Progenitor cell of endocrine pancreas (in vitro differentiated cells): ENCODE measurements at regions not wholly inside any gene's neighbourhood (a gene's known extent, or its start where the extent isn't known, plus 50 kb on each side); places are given as distances from the start of the nearest gene placed in this dataset.

Source experiments
- DNase-seq: peaks from one replicate; pipeline ENCODE4 v3.0.0; 2021; ENCODE audit warnings: low spot score; ENCODE audit not compliant: unreplicated experiment
- H3K27ac Mint-ChIP-seq: 2 replicates; pipeline ENCODE4 v1.8.0; 2021; ENCODE audit warnings: mild to moderate bottlenecking, moderate library complexity, mixed read lengths
- H3K27me3 Mint-ChIP-seq: 2 replicates; pipeline ENCODE4 v1.8.0; 2021; ENCODE audit warnings: mixed read lengths
- H3K36me3 Mint-ChIP-seq: 2 replicates; pipeline ENCODE4 v1.8.0; 2022; ENCODE audit warnings: mixed read lengths; ENCODE audit not compliant: insufficient read depth
- H3K4me1 Mint-ChIP-seq: 2 replicates; pipeline ENCODE4 v1.8.0; 2021; ENCODE audit warnings: low read depth, mixed read lengths
- H3K4me3 Mint-ChIP-seq: 2 replicates; pipeline ENCODE4 v1.8.0; 2021; ENCODE audit warnings: low read depth, mild to moderate bottlenecking, moderate library complexity, mixed read lengths
- H3K9me3 Mint-ChIP-seq: 2 replicates; pipeline ENCODE4 v1.8.0; 2021; ENCODE audit warnings: low read depth, mixed read lengths
- TF ChIP-seq, protein P1 (sequence below): fragments of 200-600 bp; sonication (generic); IDR thresholded peaks from one replicate; pipeline ENCODE4 v1.5.0; 2021; ENCODE audit warnings: antibody characterized with exemption, mild to moderate bottlenecking; ENCODE audit not compliant: unreplicated experiment

DNA sequence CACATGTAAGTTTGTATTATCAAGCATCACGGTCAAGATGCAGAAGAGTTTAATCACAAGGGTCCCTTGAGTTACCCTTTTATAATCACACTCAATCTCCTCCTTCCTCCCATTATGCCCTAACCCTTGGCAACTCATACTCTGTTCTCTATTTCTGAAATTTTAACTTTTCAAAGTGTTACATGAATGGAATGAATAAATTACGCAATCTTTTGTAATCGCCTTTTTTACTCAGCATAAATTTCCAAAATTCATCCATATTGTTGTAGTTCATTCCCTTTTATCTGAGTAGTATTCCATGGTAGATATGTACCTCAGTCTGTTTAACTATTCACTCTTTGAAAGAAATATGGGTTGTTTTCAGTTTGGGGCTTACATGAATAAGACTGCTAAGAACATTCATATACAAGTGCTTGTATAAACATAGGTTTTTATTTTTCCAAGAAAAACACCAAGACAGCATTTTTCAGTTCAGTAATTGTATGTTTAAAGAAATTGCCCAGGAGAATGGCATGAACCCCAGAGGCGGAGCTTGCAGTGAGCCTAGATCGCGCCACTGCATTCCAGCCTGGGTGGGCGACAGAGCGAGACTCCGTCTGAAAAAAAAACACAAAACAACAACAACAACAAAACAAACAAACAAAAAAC, 430.9 kb upstream of the KCNH7 start:
- no peak overlapping the region for H3K27ac Mint-ChIP-seq
- H3K4me3 Mint-ChIP-seq: no peak overlapping the region
- no peak for DNase-seq
- no peaks in the 10 kb centered on the region for H3K4me1 Mint-ChIP-seq
- peaks cover 10% of the 10 kb centered on the region for H3K9me3 Mint-ChIP-seq
- H3K36me3 Mint-ChIP-seq: no peaks in the 10 kb centered on the region
- TF ChIP-seq, protein P1, sequence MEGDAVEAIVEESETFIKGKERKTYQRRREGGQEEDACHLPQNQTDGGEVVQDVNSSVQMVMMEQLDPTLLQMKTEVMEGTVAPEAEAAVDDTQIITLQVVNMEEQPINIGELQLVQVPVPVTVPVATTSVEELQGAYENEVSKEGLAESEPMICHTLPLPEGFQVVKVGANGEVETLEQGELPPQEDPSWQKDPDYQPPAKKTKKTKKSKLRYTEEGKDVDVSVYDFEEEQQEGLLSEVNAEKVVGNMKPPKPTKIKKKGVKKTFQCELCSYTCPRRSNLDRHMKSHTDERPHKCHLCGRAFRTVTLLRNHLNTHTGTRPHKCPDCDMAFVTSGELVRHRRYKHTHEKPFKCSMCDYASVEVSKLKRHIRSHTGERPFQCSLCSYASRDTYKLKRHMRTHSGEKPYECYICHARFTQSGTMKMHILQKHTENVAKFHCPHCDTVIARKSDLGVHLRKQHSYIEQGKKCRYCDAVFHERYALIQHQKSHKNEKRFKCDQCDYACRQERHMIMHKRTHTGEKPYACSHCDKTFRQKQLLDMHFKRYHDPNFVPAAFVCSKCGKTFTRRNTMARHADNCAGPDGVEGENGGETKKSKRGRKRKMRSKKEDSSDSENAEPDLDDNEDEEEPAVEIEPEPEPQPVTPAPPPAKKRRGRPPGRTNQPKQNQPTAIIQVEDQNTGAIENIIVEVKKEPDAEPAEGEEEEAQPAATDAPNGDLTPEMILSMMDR: no peak
- no peaks in the 10 kb centered on the region for H3K27me3 Mint-ChIP-seq

DNA sequence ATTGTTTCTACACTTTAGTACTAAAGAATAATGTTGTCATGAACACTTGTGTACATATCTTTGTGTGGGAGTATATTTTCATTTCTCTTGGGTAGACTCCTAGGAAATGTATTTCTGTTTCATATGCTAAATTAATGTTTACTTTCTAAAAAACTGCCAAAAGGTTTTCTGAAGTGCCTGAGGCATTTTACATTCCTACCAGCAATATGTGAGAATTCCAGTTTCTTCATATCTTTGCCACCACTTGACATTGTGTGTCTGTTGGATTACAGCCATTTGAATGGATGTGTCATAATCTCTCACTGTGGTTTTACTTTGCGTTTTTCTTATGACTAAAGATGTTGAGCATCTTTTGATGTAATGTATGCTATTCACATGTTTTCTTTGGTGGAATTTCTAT, 428.2 kb upstream of the KCNH7 start:
- no peak for DNase-seq
- Mint-ChIP-seq H3K27me3 (no peaks in the 10 kb centered on the region), H3K4me3 (no peak overlapping the region), H3K27ac (no peak overlapping the region), H3K9me3 (no peaks in the 10 kb centered on the region), H3K36me3 (no peaks in the 10 kb centered on the region), H3K4me1 (no peaks in the 10 kb centered on the region)
- TF ChIP-seq, protein P1: no peak

DNA sequence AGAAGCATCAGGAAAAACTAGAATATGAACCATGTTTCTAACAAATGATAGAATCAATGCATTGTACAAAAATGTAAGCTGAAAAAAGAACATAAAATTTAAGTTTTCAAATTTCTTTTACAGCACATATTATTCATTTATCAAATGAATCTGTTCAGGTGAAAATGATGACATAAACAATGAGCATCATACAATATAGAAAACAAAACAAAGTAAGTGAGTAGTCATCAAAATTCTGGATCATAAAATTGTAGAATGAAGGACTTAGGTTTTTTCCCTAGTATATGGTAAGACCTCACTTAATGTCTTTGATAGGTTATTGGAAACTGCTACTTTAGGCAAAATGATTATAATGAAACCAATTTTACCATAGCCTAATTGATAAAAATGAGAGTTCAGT, 427.0 kb upstream of the KCNH7 start:
- no peaks in the 10 kb centered on the region for H3K9me3 Mint-ChIP-seq
- no peaks in the 10 kb centered on the region for H3K27me3 Mint-ChIP-seq
- no peak overlapping the region for H3K4me3 Mint-ChIP-seq
- no peak for DNase-seq
- TF ChIP-seq, protein P1: no peak
- H3K27ac Mint-ChIP-seq: no peak overlapping the region
- H3K36me3 Mint-ChIP-seq: no peaks in the 10 kb centered on the region
- H3K4me1 Mint-ChIP-seq: no peaks in the 10 kb centered on the region

DNA sequence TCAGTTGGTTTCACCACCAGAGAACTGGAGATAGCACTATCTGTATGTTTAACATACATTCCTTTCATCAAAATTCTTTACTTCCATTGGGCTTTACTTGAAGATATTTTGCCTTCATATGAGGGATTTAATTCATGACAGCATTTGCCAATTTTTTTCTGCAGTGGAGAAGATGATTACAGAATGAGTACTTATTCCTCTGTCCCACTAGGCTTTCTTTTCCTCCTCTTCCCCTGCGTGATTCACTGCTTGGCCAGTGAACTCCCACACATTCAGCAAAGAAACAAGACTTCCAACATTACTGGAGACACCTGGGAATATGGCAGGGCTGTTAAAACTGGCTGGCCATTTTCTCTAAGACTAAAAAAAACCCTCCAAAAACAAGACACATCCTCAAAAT, 425.8 kb upstream of the KCNH7 start:
- H3K27me3 Mint-ChIP-seq: no peaks in the 10 kb centered on the region
- no peak for DNase-seq
- no peak overlapping the region for H3K27ac Mint-ChIP-seq
- H3K4me3 Mint-ChIP-seq: no peak overlapping the region
- H3K4me1 Mint-ChIP-seq: no peaks in the 10 kb centered on the region
- no peaks in the 10 kb centered on the region for H3K9me3 Mint-ChIP-seq
- TF ChIP-seq, protein P1: no peak
- no peaks in the 10 kb centered on the region for H3K36me3 Mint-ChIP-seq

DNA sequence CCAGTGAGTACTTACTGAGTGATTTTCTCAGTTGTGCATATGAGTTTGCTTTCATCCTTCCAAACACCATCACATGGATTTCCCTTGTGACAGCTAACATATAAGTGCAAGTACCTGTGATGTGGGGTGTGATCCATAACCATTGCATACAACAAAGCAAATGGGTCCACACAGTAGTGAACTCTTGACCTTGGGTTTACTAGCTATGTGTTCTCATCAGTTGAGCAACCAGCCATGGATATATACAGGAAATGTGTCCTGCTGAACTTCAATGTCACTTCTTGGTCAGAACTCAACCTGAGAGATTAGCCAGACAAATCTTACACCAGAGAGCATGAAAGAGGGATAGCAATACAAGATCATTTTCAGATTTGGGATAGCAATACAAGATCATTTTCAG, 420.9 kb upstream of the KCNH7 start:
- Mint-ChIP-seq H3K27me3 (no peaks in the 10 kb centered on the region), H3K4me1 (peaks cover 2% of the 10 kb centered on the region), H3K27ac (no peak overlapping the region), H3K4me3 (no peak overlapping the region), H3K9me3 (no peaks in the 10 kb centered on the region), H3K36me3 (no peaks in the 10 kb centered on the region)
- TF ChIP-seq, protein P1: no peak
- no peak for DNase-seq
